Heart left ventricle (tissue), 16 donors: ENCODE measurements at regions not wholly inside any gene's neighbourhood (a gene's known extent, or its start where the extent isn't known, plus 50 kb on each side); places are given as distances from the start of the nearest gene placed in this dataset.

ENCODE experiments used
- ATAC-seq, 4 donors: fragments of 200-7000 bp; cut with Tn5 transposase; one replicate each; pipeline ENCODE4 v1.9.1; 2020 to 2022; ENCODE audit warnings: moderate library complexity in 4 of 4, mild to moderate bottlenecking in 3 of 4, moderate number of reproducible peaks in 1 of 4
- DNase-seq, 5 donors: peaks; one replicate each; pipeline ENCODE4 v3.0.0-alpha.2; 2020
- H3K27ac ChIP-seq, 12 donors: fragments of 200-600 bp; sonication (generic) in 4 of 12; one replicate each; pipeline versions ENCODE4 v1.5.0 to v1.8.0; 2016 to 2022; ENCODE audit warnings: mild to moderate bottlenecking in 2 of 12
- H3K27me3 ChIP-seq, 9 donors: fragments of 200-600 bp; sonication (generic) in 2 of 9; one replicate each; pipeline versions ENCODE4 v1.5.1 to v1.8.0; 2016 to 2022; ENCODE audit warnings: mild to moderate bottlenecking in 3 of 9
- H3K36me3 ChIP-seq, 9 donors: fragments of 200-600 bp; sonication (generic) in 2 of 9; one replicate each; pipeline versions ENCODE4 v1.5.0 to v1.8.0; 2018 to 2022; ENCODE audit warnings: mild to moderate bottlenecking in 2 of 9
- H3K4me1 ChIP-seq, 12 donors: fragments of 200-600 bp; sonication (generic) in 4 of 12; one replicate each; pipeline versions ENCODE4 v1.5.0 to v1.8.0; 2016 to 2022; ENCODE audit warnings: mild to moderate bottlenecking in 3 of 12
- H3K4me3 ChIP-seq, 12 donors: fragments of 200-600 bp; sonication (generic) in 4 of 12; one replicate each; pipeline versions ENCODE4 v1.5.0 to v1.8.0; 2017 to 2022; ENCODE audit warnings: mild to moderate bottlenecking in 9 of 12, moderate library complexity in 4 of 12
- H3K9me3 ChIP-seq, 12 donors: fragments of 200-600 bp; sonication (generic) in 4 of 12; one replicate each; pipeline versions ENCODE4 v1.5.0 to v1.8.0; 2016 to 2022; ENCODE audit warnings: mild to moderate bottlenecking in 1 of 12
- CTCF ChIP-seq, 12 donors: fragments of 200-600 bp; sonication (generic) in 4 of 12; IDR thresholded peaks; one replicate each; pipeline versions ENCODE4 v1.5.0 to v1.8.0; 2018 to 2022; ENCODE audit warnings: antibody characterized with exemption in 12 of 12, mild to moderate bottlenecking in 5 of 12
- POLR2A ChIP-seq, 2 donors: fragments of 450-650 bp; IDR thresholded peaks; one replicate each; pipeline ENCODE4 v1.6.1; 2017; ENCODE audit warnings: antibody characterized with exemption in 2 of 2, mild to moderate bottlenecking in 2 of 2, moderate library complexity in 2 of 2
- WGBS, 4 donors: extraction: QIAGEN DNeasy Blood & Tissue Kit in 2 of 4; methylation state at CpG; one replicate each; pipeline versions ENCODE4 v1.1.5 to v1.1.7; 2013 to 2018; 5-methylcytosine and 5-hydroxymethylcytosine counted together
- intact Hi-C, 10 donors: fragments of 100-400 bp; cut with DNase I; formaldehyde crosslinking; loops; one replicate each; pipeline versions ENCODE4 v1.11.1 to v1.14.2; 2022
- donor health status: ischemic (EF 13 %, LVEDD 7.1; RV severe dilation, severe dysfunction).
- donor health status: healthy with polysubstance abuse.
- donor health status: DM: no; HTN: yes; CAD: no.
- donor health status: DM: no; HTN: no; CAD: no.
- donor health status: ischemic (EF 25% LVEDD 6.9; RV normal size, moderate dysfunction).
- donor health status: ischemic (EF 25% LVEDD 5.7; RV mildly dilated, moderate dysfunction).
- donor health status: healthy.
- donor health status: DM: yes; HTN: yes; CAD: no.
- donor health status: ischemic (EF 35%, LVEDD 5.7; RV mildly dilated, moderate dysfunction).
- donor health status: nonischemic (EF 11% LVEDD 7.7; RV severe dilation, severe dysfunction).
- donor health status: DM: yes; HTN: yes; CAD: no.
- donor health status: PGD.
- donor health status: ischemic (EF 29% LVEDD 5.4; RV normal size, mild dysfunction).
- donor health status: nonischemic (EF 23%, LVEDD 6.1; RV moderate dilation, normal function).

- H3K4me3 ChIP-seq, result no peak overlapping the region
- TF ChIP-seq CTCF (IDR thresholded peaks at IDR 0.05), result no peak
- TF ChIP-seq POLR2A (IDR thresholded peaks at IDR 0.05), result no peak
- no peaks in the 10 kb centered on the region for H3K4me1 ChIP-seq
- intact Hi-C loops, result no loop called here
- H3K27ac ChIP-seq, result no peak overlapping the region
- H3K36me3 ChIP-seq, result no peaks in the 10 kb centered on the region
- no peaks in the 10 kb centered on the region for H3K9me3 ChIP-seq
- no peak for ATAC-seq
- peaks cover 0 to 6% (median 0%) of the 10 kb centered on the region in 9 donors for H3K27me3 ChIP-seq
- WGBS, 4 donors, result 83 to 94% (median 88%) methylated on average over 5 of the region's 5 CpGs
- DNase-seq, result no peak
Measured at GRCh38 chr1:213443415-213443814, 392.4 kb downstream of the RPS6KC1 start.

GRCh38 chr1:213444224-213444623 lies 393.2 kb downstream of the RPS6KC1 start:
- WGBS, 4 donors, result 71 to 90% (median 81%) methylated on average over 6 of the region's 6 CpGs
- TF ChIP-seq CTCF (IDR thresholded peaks at IDR 0.05) (no peak), POLR2A (IDR thresholded peaks at IDR 0.05) (no peak)
- H3K27ac ChIP-seq, result no peak overlapping the region
- ATAC-seq (no peak), DNase-seq (no peak)
- H3K9me3 ChIP-seq, result no peaks in the 10 kb centered on the region
- no peaks in the 10 kb centered on the region for H3K36me3 ChIP-seq
- intact Hi-C loops, result no loop called here
- no peak overlapping the region for H3K4me3 ChIP-seq
- no peaks in the 10 kb centered on the region for H3K4me1 ChIP-seq
- H3K27me3 ChIP-seq, result peaks cover 0 to 6% (median 0%) of the 10 kb centered on the region in 9 donors

- H3K9me3 ChIP-seq, result no peaks in the 10 kb centered on the region
- H3K36me3 ChIP-seq, result no peaks in the 10 kb centered on the region
- WGBS, 4 donors, result 68 to 86% (median 78%) methylated on average over 5 of the region's 5 CpGs
- intact Hi-C loops, result no loop called here
- ATAC-seq (no peak), DNase-seq (no peak)
- TF ChIP-seq POLR2A (IDR thresholded peaks at IDR 0.05) (no peak), CTCF (IDR thresholded peaks at IDR 0.05) (no peak)
- no peak overlapping the region for H3K4me3 ChIP-seq
- H3K27me3 ChIP-seq, result peaks cover 0 to 6% (median 0%) of the 10 kb centered on the region in 9 donors
- no peak overlapping the region for H3K27ac ChIP-seq
- H3K4me1 ChIP-seq, result no peaks in the 10 kb centered on the region
Measured at GRCh38 chr1:213446496-213446895, 395.5 kb downstream of the RPS6KC1 start.

- Histone ChIP-seq H3K27me3 (peaks cover 0 to 1% (median 0%) of the 10 kb centered on the region in 9 donors), H3K4me1 (no peaks in the 10 kb centered on the region), H3K36me3 (no peaks in the 10 kb centered on the region), H3K9me3 (no peaks in the 10 kb centered on the region), H3K27ac (no peak overlapping the region), H3K4me3 (no peak overlapping the region)
- no peak for ATAC-seq
- no peak for DNase-seq
- TF ChIP-seq CTCF (IDR thresholded peaks at IDR 0.05), result no peak
- TF ChIP-seq POLR2A (IDR thresholded peaks at IDR 0.05), result no peak
- WGBS, 4 donors, result 92 to 95% (median 95%) methylated on average over 9 of the region's 9 CpGs
- intact Hi-C loops, result no loop called here
Measured at GRCh38 chr1:213448360-213448759, 397.3 kb downstream of the RPS6KC1 start.
